Right cardiac atrium (tissue), 5 donors: ENCODE measurements at regions not wholly inside any gene's neighbourhood (a gene's known extent, or its start where the extent isn't known, plus 50 kb on each side); places are given as distances from the start of the nearest gene placed in this dataset.

Source experiments
- ATAC-seq, 2 donors: fragments of 200-7000 bp; cut with Tn5 transposase; one replicate each; pipeline versions ENCODE4 v1.8.0 to v1.9.1; 2020; ENCODE audit warnings: moderate library complexity in 2 of 2, mild to moderate bottlenecking in 1 of 2
- DNase-seq, 3 donors: peaks; one replicate each; pipeline ENCODE4 v3.0.0-alpha.2; 2020
- H3K27ac ChIP-seq: one replicate; pipeline ENCODE4 v1.5.1; 2013; ENCODE audit warnings: mild to moderate bottlenecking, low read length, control low read depth, moderate library complexity
- H3K27me3 ChIP-seq: one replicate; pipeline ENCODE4 v1.6.1; 2013; ENCODE audit not compliant: control insufficient read depth, insufficient read depth
- H3K4me1 ChIP-seq: one replicate; pipeline ENCODE4 v1.6.1; 2013; ENCODE audit warnings: low read length; ENCODE audit not compliant: control insufficient read depth, insufficient read depth
- H3K4me3 ChIP-seq: one replicate; pipeline ENCODE4 v1.5.1; 2013; ENCODE audit warnings: low read length, control low read depth
- H3K9me3 ChIP-seq: one replicate; pipeline ENCODE4 v1.6.1; 2013; ENCODE audit warnings: low read length; ENCODE audit not compliant: control insufficient read depth
- WGBS: extraction: QIAGEN DNeasy Blood & Tissue Kit; methylation state at CpG from one replicate; pipeline ENCODE4 v1.1.7; 2013; 5-methylcytosine and 5-hydroxymethylcytosine counted together
- intact Hi-C, 4 donors: fragments of 100-400 bp; cut with DNase I; formaldehyde crosslinking; loops; one replicate each; pipeline versions ENCODE4 v1.11.0 to v1.14.0; 2022 to 2023
- donor health status: healthy with polysubstance abuse.
- donor health status: DM: no; HTN: yes; CAD: no.
- donor health status: DM: no; HTN: no; CAD: no.
- donor health status: DM: no; HTN: yes; CAD: no; lungs with severe emphysema.
- donor health status: DM: yes; HTN: yes; CAD: no.

GRCh38 chr9:14427419-14427818, 113.5 kb upstream of the NFIB start:
- ATAC-seq: no peak
- Histone ChIP-seq H3K9me3 (no peaks in the 10 kb centered on the region), H3K27ac (no peak overlapping the region), H3K4me3 (no peak overlapping the region), H3K4me1 (peaks cover 3% of the 10 kb centered on the region), H3K27me3 (no peaks in the 10 kb centered on the region)
- no peak for DNase-seq
- 92% methylated on average over 2 of the region's 2 CpGs for WGBS
- intact Hi-C loops: loop anchor here in 2 of 4 donors (10.0 kb wide), 3 partner anchors 73 to 1073 kb away; no protein-coding TSS in a partner anchor

- intact Hi-C loops: loop anchor here in 2 of 4 donors (10.0 kb wide), 3 partner anchors 70 to 1070 kb away; no protein-coding TSS in a partner anchor
- H3K27ac ChIP-seq: peak overlapping the region; percentile 2
- H3K4me3 ChIP-seq: no peak overlapping the region
- 61% methylated on average over 4 of the region's 4 CpGs for WGBS
- H3K4me1 ChIP-seq: peaks cover 3% of the 10 kb centered on the region
- H3K9me3 ChIP-seq: no peaks in the 10 kb centered on the region
- DNase-seq: peak in 2 of 3 donors; percentile 39 to 48
- no peaks in the 10 kb centered on the region for H3K27me3 ChIP-seq
- peak; percentile 81 to 85 for ATAC-seq
Observed at GRCh38 chr9:14424983-14425382, 111.0 kb upstream of the NFIB start.

GRCh38 chr9:14424289-14424688, 110.3 kb upstream of the NFIB start:
- ATAC-seq (no peak), DNase-seq (no peak)
- intact Hi-C loops: loop anchor here in 2 of 4 donors (10.0 kb wide), 3 partner anchors 69 to 1069 kb away; no protein-coding TSS in a partner anchor
- no peaks in the 10 kb centered on the region for H3K27me3 ChIP-seq
- H3K4me3 ChIP-seq: no peak overlapping the region
- peaks cover 3% of the 10 kb centered on the region for H3K4me1 ChIP-seq
- H3K9me3 ChIP-seq: no peaks in the 10 kb centered on the region
- H3K27ac ChIP-seq: no peak overlapping the region
- 92% methylated on average over 7 of the region's 7 CpGs for WGBS

- intact Hi-C loops: loop anchor here in 2 of 4 donors (10.0 kb wide), 3 partner anchors 69 to 1069 kb away; no protein-coding TSS in a partner anchor
- Histone ChIP-seq H3K27ac (no peak overlapping the region), H3K4me3 (no peak overlapping the region), H3K9me3 (no peaks in the 10 kb centered on the region), H3K27me3 (no peaks in the 10 kb centered on the region), H3K4me1 (peaks cover 3% of the 10 kb centered on the region)
- 51% methylated on average over 6 of the region's 6 CpGs for WGBS
- no peak for ATAC-seq
- DNase-seq: no peak
Observed at GRCh38 chr9:14423815-14424261, 109.9 kb upstream of the NFIB start.

- 97% methylated on average over 1 of the region's 1 CpG for WGBS
- no peak overlapping the region for H3K4me3 ChIP-seq
- H3K27me3 ChIP-seq: no peaks in the 10 kb centered on the region
- H3K9me3 ChIP-seq: no peaks in the 10 kb centered on the region
- H3K27ac ChIP-seq: no peak overlapping the region
- H3K4me1 ChIP-seq: peaks cover 3% of the 10 kb centered on the region
- intact Hi-C loops: loop anchor here in 2 of 4 donors (10.0 kb wide), 3 partner anchors 66 to 1066 kb away; no protein-coding TSS in a partner anchor
- DNase-seq (no peak), ATAC-seq (no peak)
Observed at GRCh38 chr9:14421291-14421690, 107.3 kb upstream of the NFIB start.

- intact Hi-C loops: no loop called here
- Histone ChIP-seq H3K27me3 (no peaks in the 10 kb centered on the region), H3K27ac (no peak overlapping the region), H3K4me1 (no peaks in the 10 kb centered on the region), H3K4me3 (peak overlapping the region; percentile 22), H3K9me3 (no peaks in the 10 kb centered on the region)
- WGBS: 69% methylated on average over 16 of the region's 16 CpGs
- peak; percentile 42 to 57 for ATAC-seq
- DNase-seq: peak in 1 of 3 donors; percentile 35
Observed at GRCh38 chr9:14418941-14419937, 105.3 kb upstream of the NFIB start.

GRCh38 chr9:14418301-14418940, 104.5 kb upstream of the NFIB start:
- no peak for DNase-seq
- H3K27me3 ChIP-seq: no peaks in the 10 kb centered on the region
- no peak for ATAC-seq
- H3K4me3 ChIP-seq: no peak overlapping the region
- intact Hi-C loops: no loop called here
- no peak overlapping the region for H3K27ac ChIP-seq
- H3K4me1 ChIP-seq: no peaks in the 10 kb centered on the region
- 59% methylated on average over 5 of the region's 5 CpGs for WGBS
- H3K9me3 ChIP-seq: no peaks in the 10 kb centered on the region

- 60% methylated on average over 3 of the region's 3 CpGs for WGBS
- ATAC-seq (no peak), DNase-seq (no peak)
- H3K9me3 ChIP-seq: no peaks in the 10 kb centered on the region
- H3K4me1 ChIP-seq: no peaks in the 10 kb centered on the region
- H3K4me3 ChIP-seq: no peak overlapping the region
- H3K27ac ChIP-seq: no peak overlapping the region
- intact Hi-C loops: no loop called here
- H3K27me3 ChIP-seq: no peaks in the 10 kb centered on the region
Observed at GRCh38 chr9:14417237-14417636, 103.3 kb upstream of the NFIB start.

GRCh38 chr9:14415947-14416346, 102.0 kb upstream of the NFIB start:
- 95% methylated on average over 1 of the region's 1 CpG for WGBS
- Histone ChIP-seq H3K27me3 (no peaks in the 10 kb centered on the region), H3K4me1 (no peaks in the 10 kb centered on the region), H3K4me3 (no peak overlapping the region), H3K9me3 (no peaks in the 10 kb centered on the region), H3K27ac (no peak overlapping the region)
- DNase-seq (no peak), ATAC-seq (no peak)
- intact Hi-C loops: no loop called here

- DNase-seq: no peak
- no peak for ATAC-seq
- intact Hi-C loops: no loop called here
- Histone ChIP-seq H3K4me3 (no peak overlapping the region), H3K27me3 (no peaks in the 10 kb centered on the region), H3K4me1 (no peaks in the 10 kb centered on the region), H3K27ac (no peak overlapping the region), H3K9me3 (no peaks in the 10 kb centered on the region)
- WGBS: 83% methylated on average over 6 of the region's 6 CpGs
Observed at GRCh38 chr9:14413812-14414211, 99.9 kb upstream of the NFIB start.

- ATAC-seq: no peak
- Histone ChIP-seq H3K4me3 (no peak overlapping the region), H3K27ac (no peak overlapping the region), H3K4me1 (no peaks in the 10 kb centered on the region), H3K9me3 (no peaks in the 10 kb centered on the region), H3K27me3 (no peaks in the 10 kb centered on the region)
- no peak for DNase-seq
- intact Hi-C loops: no loop called here
- WGBS: 86% methylated on average over 2 of the region's 2 CpGs
Observed at GRCh38 chr9:14412775-14413174, 98.8 kb upstream of the NFIB start.
